WERI-Rb-1 (cell line): ENCODE measurements at regions not wholly inside any gene's neighbourhood (a gene's known extent, or its start where the extent isn't known, plus 50 kb on each side); places are given as distances from the start of the nearest gene placed in this dataset.

Source experiments
- DNase-seq: peaks from one replicate; pipeline ENCODE4 v3.0.0-alpha.2; 2020
- H3K27ac ChIP-seq: fragments of 250-450 bp; sonication (Bioruptor Pico); 2 replicates; pipeline ENCODE4 v1.5.1; 2020; ENCODE audit warnings: mild to moderate bottlenecking, moderate library complexity
- H3K27me3 ChIP-seq: fragments of 250-450 bp; sonication (Bioruptor Pico); 2 replicates; pipeline ENCODE4 v1.5.1; 2021; ENCODE audit warnings: mild to moderate bottlenecking, low read depth, moderate library complexity; ENCODE audit not compliant: insufficient read depth, severe bottlenecking
- H3K36me3 ChIP-seq: fragments of 250-450 bp; sonication (Bioruptor Pico); 2 replicates; pipeline ENCODE4 v1.5.1; 2020; ENCODE audit warnings: mild to moderate bottlenecking, moderate library complexity
- H3K4me3 ChIP-seq: 2 replicates; pipeline ENCODE4 v1.5.1; 2011; ENCODE audit warnings: low read depth, mild to moderate bottlenecking, control low read depth, low read length
- H3K9me3 ChIP-seq: fragments of 250-450 bp; sonication (Bioruptor Pico); 2 replicates; pipeline ENCODE4 v1.5.1; 2021; ENCODE audit warnings: mild to moderate bottlenecking, moderate library complexity; ENCODE audit not compliant: severe bottlenecking
- CTCF ChIP-seq: IDR thresholded peaks from 2 replicates; pipeline ENCODE4 v1.5.1; 2011; ENCODE audit warnings: low read depth, mild to moderate bottlenecking, control low read depth, inconsistent platforms, low read length

GRCh38 chr6:10330515-10330914 lies 84.4 kb downstream of the TFAP2A start:
- TF ChIP-seq CTCF = no peak
- Histone ChIP-seq H3K36me3 (no peaks in the 10 kb centered on the region), H3K27ac (no peak overlapping the region), H3K27me3 (no peaks in the 10 kb centered on the region), H3K9me3 (no peaks in the 10 kb centered on the region), H3K4me3 (no peak overlapping the region)
- no peak for DNase-seq

GRCh38 chr6:10323018-10323417 lies 91.9 kb downstream of the TFAP2A start:
- no peak for TF ChIP-seq CTCF
- Histone ChIP-seq H3K27ac (no peak overlapping the region), H3K9me3 (no peaks in the 10 kb centered on the region), H3K36me3 (no peaks in the 10 kb centered on the region), H3K4me3 (no peak overlapping the region), H3K27me3 (peaks cover 21% of the 10 kb centered on the region)
- DNase-seq = no peak

- peaks cover 27% of the 10 kb centered on the region for H3K27me3 ChIP-seq
- H3K9me3 ChIP-seq = no peaks in the 10 kb centered on the region
- DNase-seq = no peak
- TF ChIP-seq CTCF = no peak
- H3K36me3 ChIP-seq = no peaks in the 10 kb centered on the region
- H3K4me3 ChIP-seq = no peak overlapping the region
- no peak overlapping the region for H3K27ac ChIP-seq
Observed at GRCh38 chr6:10320291-10320690, 94.6 kb downstream of the TFAP2A start.

- Histone ChIP-seq H3K4me3 (no peak overlapping the region), H3K36me3 (no peaks in the 10 kb centered on the region), H3K9me3 (no peaks in the 10 kb centered on the region), H3K27ac (no peak overlapping the region), H3K27me3 (peaks cover 19% of the 10 kb centered on the region)
- DNase-seq = no peak
- no peak for TF ChIP-seq CTCF
Observed at GRCh38 chr6:10316373-10316721, 98.5 kb downstream of the TFAP2A start.

- H3K27ac ChIP-seq = no peak overlapping the region
- DNase-seq = no peak
- no peak overlapping the region for H3K4me3 ChIP-seq
- no peaks in the 10 kb centered on the region for H3K36me3 ChIP-seq
- H3K27me3 ChIP-seq = peaks cover 19% of the 10 kb centered on the region
- H3K9me3 ChIP-seq = no peaks in the 10 kb centered on the region
- TF ChIP-seq CTCF = no peak
Observed at GRCh38 chr6:10315658-10316372, 99.1 kb downstream of the TFAP2A start.

GRCh38 chr6:10315034-10315433 lies 99.8 kb downstream of the TFAP2A start:
- Histone ChIP-seq H3K9me3 (no peaks in the 10 kb centered on the region), H3K4me3 (no peak overlapping the region), H3K27me3 (peaks cover 15% of the 10 kb centered on the region), H3K36me3 (no peaks in the 10 kb centered on the region), H3K27ac (no peak overlapping the region)
- TF ChIP-seq CTCF = no peak
- no peak for DNase-seq
